H1 (cell line): ENCODE measurements at regions not wholly inside any gene's neighbourhood (a gene's known extent, or its start where the extent isn't known, plus 50 kb on each side); places are given as distances from the start of the nearest gene placed in this dataset.
A peak's percentile ranks its signal among the peaks of the same experiment; 100 is the strongest.

ENCODE experiments used
- CTCF ChIA-PET: fragments of 300-600 bp; sonication (Branson Sonifier 250); formaldehyde crosslinking; loops from one replicate; lab custom pipeline; 2021; ENCODE audit not compliant: partially characterized antibody; lab: Charles Lee
- POLR2A ChIA-PET: fragments of 300-600 bp; sonication (Branson Sonifier 250); formaldehyde crosslinking; loops from one replicate; lab custom pipeline; 2021; ENCODE audit warnings: inconsistent platforms; ENCODE audit not compliant: partially characterized antibody; lab: Charles Lee
- DNase-seq, 2 experiments: peaks; one replicate each; pipeline versions ENCODE4 v3.0.0 to v3.0.0-alpha.2; 2010 to 2022; ENCODE audit warnings: low spot score in 2 of 2, low read depth in 1 of 2, mixed read lengths in 1 of 2
- FAIRE-seq: peaks from 2 replicates; lab custom pipeline; 2011; peaks lifted over from hg19 to GRCh38; lab: Jason Lieb, UNC
- H2AFZ ChIP-seq: 2 replicates; pipeline ENCODE4 v1.8.1; 2012; ENCODE audit warnings: low read length, inconsistent platforms
- H2AK5ac ChIP-seq: 2 replicates; pipeline ENCODE4 v1.6.1; 2013; ENCODE audit warnings: low read depth, low read length
- H2BK120ac ChIP-seq: replicated peaks from 2 replicates; pipeline ENCODE3; 2013; ENCODE audit warnings: low read depth, low read length, inconsistent platforms
- H2BK12ac ChIP-seq: 2 replicates; pipeline ENCODE4 v1.6.1; 2013; ENCODE audit warnings: low read depth, low read length
- H2BK15ac ChIP-seq: 2 replicates; pipeline ENCODE4 v1.6.1; 2013; ENCODE audit warnings: low read length
- H2BK20ac ChIP-seq: 2 replicates; pipeline ENCODE4 v1.6.1; 2013; ENCODE audit warnings: low read length
- H2BK5ac ChIP-seq: 2 replicates; pipeline ENCODE4 v1.6.1; 2013; ENCODE audit warnings: low read depth, low read length
- H3K14ac ChIP-seq: 2 replicates; pipeline ENCODE4 v1.6.1; 2013; ENCODE audit warnings: inconsistent platforms; ENCODE audit not compliant: insufficient read length
- H3K18ac ChIP-seq: 2 replicates; pipeline ENCODE4 v1.6.1; 2013; ENCODE audit warnings: low read length; ENCODE audit errors: extremely low read depth
- H3K23ac ChIP-seq: 2 replicates; pipeline ENCODE4 v1.6.1; 2013; ENCODE audit warnings: inconsistent platforms; ENCODE audit not compliant: insufficient read length
- H3K23me2 ChIP-seq: 2 replicates; pipeline ENCODE4 v1.6.1; 2013; ENCODE audit warnings: low read depth, low read length
- H3K27ac ChIP-seq: 2 replicates; pipeline ENCODE4 v1.6.1; 2011; ENCODE audit warnings: low read depth, low read length, inconsistent platforms
- H3K27me3 ChIP-seq, 4 experiments: replicated peaks in 1 of 4; 1 replicate in 1 of 4; 2 replicates in 3 of 4; pipeline versions ENCODE4 v1.6.1 to v1.8.1; 2011 to 2013; ENCODE audit warnings: low read length in 3 of 4, mild to moderate bottlenecking in 3 of 4, inconsistent platforms in 2 of 4, mixed read lengths in 2 of 4, moderate library complexity in 1 of 4; ENCODE audit not compliant: control insufficient read depth in 3 of 4, insufficient read depth in 3 of 4; ENCODE audit errors: extremely low read depth in 1 of 4
- H3K36me3 ChIP-seq, 4 experiments: 2 replicates each; pipeline versions ENCODE4 v1.6.1 to v1.8.1; 2011 to 2013; ENCODE audit warnings: mild to moderate bottlenecking in 4 of 4, low read length in 3 of 4, moderate library complexity in 2 of 4, control low read depth in 1 of 4, inconsistent platforms in 1 of 4; ENCODE audit not compliant: insufficient read depth in 4 of 4, control insufficient read depth in 2 of 4
- H3K4ac ChIP-seq: replicated peaks from 2 replicates; pipeline ENCODE3; 2013; ENCODE audit warnings: low read length, low read depth, mixed read lengths, inconsistent platforms; ENCODE audit not compliant: insufficient read length
- H3K4me1 ChIP-seq, 4 experiments: replicated peaks in 1 of 4; 1 replicate in 1 of 4; 2 replicates in 3 of 4; pipeline versions ENCODE4 v1.6.1 to v1.8.1; 2011 to 2013; ENCODE audit warnings: low read length in 3 of 4, inconsistent platforms in 2 of 4, mixed read lengths in 1 of 4; ENCODE audit not compliant: insufficient read depth in 4 of 4, control insufficient read depth in 3 of 4
- H3K4me2 ChIP-seq, 2 experiments: 2 replicates each; pipeline versions ENCODE4 v1.6.1 to v1.8.1; 2011 to 2013; ENCODE audit warnings: low read depth in 2 of 2, low read length in 2 of 2, control low read depth in 1 of 2, inconsistent platforms in 1 of 2, mild to moderate bottlenecking in 1 of 2; ENCODE audit not compliant: insufficient read depth in 1 of 2
- H3K4me3 ChIP-seq, 4 experiments: fragments of 200-600, 300-600 bp in 1 of 4; sonication (generic), shearing (Covaris generic), sonication (Bioruptor Twin) in 1 of 4; 2 replicates each; pipeline versions ENCODE4 v1.5.1 to v1.8.1; 2011 to 2016; ENCODE audit warnings: low read length in 4 of 4, low read depth in 3 of 4, control low read depth in 2 of 4, inconsistent platforms in 2 of 4, mild to moderate bottlenecking in 2 of 4, mixed read lengths in 1 of 4, moderate library complexity in 1 of 4; ENCODE audit not compliant: insufficient read depth in 2 of 4; ENCODE audit errors: extremely low read depth in 1 of 4
- H3K56ac ChIP-seq: replicated peaks from 2 replicates; pipeline ENCODE3; 2013; ENCODE audit warnings: low read depth, mild to moderate bottlenecking, mixed read lengths, low read length, inconsistent platforms; ENCODE audit not compliant: insufficient read length
- H3K79me1 ChIP-seq: 2 replicates; pipeline ENCODE4 v1.6.1; 2013; ENCODE audit warnings: low read depth, low read length, control low read depth
- H3K79me2 ChIP-seq, 2 experiments: 2 replicates each; pipeline versions ENCODE4 v1.6.1 to v1.8.1; 2012 to 2013; ENCODE audit warnings: low read length in 2 of 2, mild to moderate bottlenecking in 2 of 2, inconsistent platforms in 1 of 2; ENCODE audit not compliant: insufficient read depth in 2 of 2, control insufficient read depth in 1 of 2
- H3K9ac ChIP-seq, 4 experiments: replicated peaks in 1 of 4; 1 replicate in 1 of 4; 2 replicates in 3 of 4; pipeline versions ENCODE4 v1.6.1 to v1.8.1; 2011 to 2013; ENCODE audit warnings: low read depth in 3 of 4, low read length in 3 of 4, control low read depth in 2 of 4, mild to moderate bottlenecking in 2 of 4, moderate library complexity in 2 of 4, inconsistent platforms in 1 of 4; ENCODE audit errors: extremely low read depth in 1 of 4
- H3K9me3 ChIP-seq, 2 experiments: 2 replicates each; pipeline versions ENCODE4 v1.6.1 to v1.8.1; 2012 to 2013; ENCODE audit warnings: mild to moderate bottlenecking in 2 of 2, moderate library complexity in 2 of 2, control low read depth in 1 of 2, inconsistent platforms in 1 of 2, low read depth in 1 of 2, low read length in 1 of 2, mixed read lengths in 1 of 2; ENCODE audit not compliant: insufficient read depth in 2 of 2
- H4K20me1 ChIP-seq, 2 experiments: replicated peaks in 1 of 2; 2 replicates each; pipeline versions ENCODE3 to v1.8.1; 2011 to 2013; ENCODE audit warnings: inconsistent platforms in 2 of 2, low read length in 2 of 2, mild to moderate bottlenecking in 1 of 2; ENCODE audit not compliant: insufficient read depth in 2 of 2, control insufficient read depth in 1 of 2
- H4K5ac ChIP-seq: 2 replicates; pipeline ENCODE4 v1.6.1; 2013; ENCODE audit warnings: low read length, low read depth, mixed read lengths, inconsistent platforms; ENCODE audit not compliant: insufficient read length
- H4K8ac ChIP-seq: 2 replicates; pipeline ENCODE4 v1.8.0; 2013; ENCODE audit warnings: mild to moderate bottlenecking, moderate library complexity, low read length, inconsistent platforms; ENCODE audit not compliant: insufficient read depth; ENCODE audit errors: extremely low read depth
- H4K91ac ChIP-seq: replicated peaks from 2 replicates; pipeline ENCODE3; 2013; ENCODE audit warnings: low read length, mixed read lengths, inconsistent platforms; ENCODE audit not compliant: insufficient read length
- ATF3 ChIP-seq: IDR thresholded peaks from 2 replicates; pipeline ENCODE4 v1.6.1; 2011; ENCODE audit warnings: low read depth, mild to moderate bottlenecking, low read length; ENCODE audit not compliant: insufficient read depth
- GTF2F1 ChIP-seq: IDR thresholded peaks from 2 replicates; pipeline ENCODE4 v1.6.1; 2012; ENCODE audit warnings: low read depth, low read length, improper control_type of control experiment, borderline replicate concordance
- MAX ChIP-seq: IDR thresholded peaks from 2 replicates; pipeline ENCODE4 v1.6.1; 2012; ENCODE audit warnings: inconsistent platforms
- RNF2 ChIP-seq: fragments of 200-900, 300-1000 bp; sonication (generic); IDR thresholded peaks from 2 replicates; pipeline ENCODE4 v1.7.1; 2016; ENCODE audit warnings: borderline replicate concordance, low read depth, mild to moderate bottlenecking, antibody characterized with exemption, low read length; ENCODE audit not compliant: poor library complexity, severe bottlenecking; ENCODE audit errors: missing control alignments
- SUZ12 ChIP-seq: fragments of 200-600 bp; sonication (generic); IDR thresholded peaks from 2 replicates; pipeline ENCODE4 v1.6.1; 2012; ENCODE audit warnings: mild to moderate bottlenecking, inconsistent platforms, low read length, moderate library complexity, mixed read lengths
- TEAD4 ChIP-seq: IDR thresholded peaks from 2 replicates; pipeline ENCODE4 v1.6.1; 2012; ENCODE audit warnings: low read depth, low read length, inconsistent platforms, mixed read lengths
- WGBS, 2 experiments: shearing (Covaris generic) in 1 of 2; methylation state at CpG; one replicate each; pipeline versions ENCODE4 v1.1.6 to v1.1.7; 2013 to 2015; ENCODE audit warnings: low lambda C conversion rate in 2 of 2, mixed read lengths in 2 of 2, inconsistent platforms in 1 of 2, low coverage in 1 of 2, missing lambda C conversion rate in 1 of 2; ENCODE audit not compliant: insufficient replicate concordance in 2 of 2, insufficient coverage in 1 of 2, insufficient read length in 1 of 2; ENCODE audit errors: extremely low coverage in 1 of 2, missing lambda C conversion rate in 1 of 2; 5-methylcytosine and 5-hydroxymethylcytosine counted together

GRCh38 chr4:83860200-83860599 lies 324.3 kb downstream of the GPAT3 start:
- no peak overlapping the region for H2BK5ac ChIP-seq
- H3K27ac ChIP-seq, result no peak overlapping the region
- H2BK120ac ChIP-seq, result no peak overlapping the region
- no peak overlapping the region for H3K4me3 ChIP-seq
- H3K4me2 ChIP-seq, result no peak overlapping the region
- no peak overlapping the region for H2AFZ ChIP-seq
- no peaks in the 10 kb centered on the region for H3K79me1 ChIP-seq
- H4K91ac ChIP-seq, result no peak overlapping the region
- H4K5ac ChIP-seq, result no peak overlapping the region
- CTCF ChIA-PET, result interaction anchor here (1.2 kb wide), 1 partner anchor 9 kb away, joined by 3 read pairs; no protein-coding TSS in a partner anchor
- H4K20me1 ChIP-seq, result no peaks in the 10 kb centered on the region
- no peak overlapping the region for H3K56ac ChIP-seq
- no peak overlapping the region for H2BK15ac ChIP-seq
- H3K18ac ChIP-seq, result no peak overlapping the region
- no peak overlapping the region for H3K9ac ChIP-seq
- H2AK5ac ChIP-seq, result no peak overlapping the region
- no peaks in the 10 kb centered on the region for H3K9me3 ChIP-seq
- no peak overlapping the region for H4K8ac ChIP-seq
- H3K14ac ChIP-seq, result no peak overlapping the region
- H3K27me3 ChIP-seq, result no peaks in the 10 kb centered on the region
- FAIRE-seq (no peak), DNase-seq (no peak)
- H2BK20ac ChIP-seq, result no peak overlapping the region
- no peaks in the 10 kb centered on the region for H3K36me3 ChIP-seq
- peaks cover 0 to 2% (median 0%) of the 10 kb centered on the region in 4 experiments; a peak in 3 of 7 replicates for H3K4me1 ChIP-seq
- no peak overlapping the region for H2BK12ac ChIP-seq
- no peaks in the 10 kb centered on the region for H3K79me2 ChIP-seq
- no peak for TF ChIP-seq SUZ12
- peak; percentile 62; the same call in 1 of the 2 replicates for TF ChIP-seq TEAD4
- no peak for TF ChIP-seq MAX
- TF ChIP-seq GTF2F1, result no peak
- no peak for TF ChIP-seq ATF3
- no peak for TF ChIP-seq RNF2
- POLR2A ChIA-PET, result no interaction called here
- no peak overlapping the region for H3K4ac ChIP-seq
- no peaks in the 10 kb centered on the region for H3K23me2 ChIP-seq
- WGBS, 2 experiments, result 77% methylated on average over 2 of the region's 2 CpGs; no CpG with 5 or more reads in 1 of the 2 experiments
- H3K23ac ChIP-seq, result no peak overlapping the region
